HCT116 (cell line): ENCODE measurements at regions not wholly inside any gene's neighbourhood (a gene's known extent, or its start where the extent isn't known, plus 50 kb on each side); places are given as distances from the start of the nearest gene placed in this dataset.

Experiments
- CEBPB ChIP-seq: IDR thresholded peaks from 2 replicates; pipeline ENCODE4 v1.6.1; 2012; ENCODE audit warnings: low read depth
- CTCF ChIP-seq, 3 experiments: fragments of 200-600 bp in 1 of 3; sonication (generic) in 1 of 3; IDR thresholded peaks in 2 of 3; conservative IDR thresholded peaks in 1 of 3; 2 replicates each; pipeline ENCODE4 v1.5.1; 2012 to 2017; ENCODE audit warnings: low read depth in 2 of 3, low read length in 2 of 3, antibody characterized with exemption in 1 of 3, borderline replicate concordance in 1 of 3, control low read depth in 1 of 3, mild to moderate bottlenecking in 1 of 3, mixed read lengths in 1 of 3, mixed run types in 1 of 3, moderate library complexity in 1 of 3; ENCODE audit not compliant: insufficient read depth in 1 of 3
- EZH2 ChIP-seq: fragments of 200-600 bp; sonication (generic); IDR thresholded peaks from 2 replicates; pipeline ENCODE4 v1.6.1; 2017; ENCODE audit warnings: antibody characterized with exemption, mixed run types

DNA sequence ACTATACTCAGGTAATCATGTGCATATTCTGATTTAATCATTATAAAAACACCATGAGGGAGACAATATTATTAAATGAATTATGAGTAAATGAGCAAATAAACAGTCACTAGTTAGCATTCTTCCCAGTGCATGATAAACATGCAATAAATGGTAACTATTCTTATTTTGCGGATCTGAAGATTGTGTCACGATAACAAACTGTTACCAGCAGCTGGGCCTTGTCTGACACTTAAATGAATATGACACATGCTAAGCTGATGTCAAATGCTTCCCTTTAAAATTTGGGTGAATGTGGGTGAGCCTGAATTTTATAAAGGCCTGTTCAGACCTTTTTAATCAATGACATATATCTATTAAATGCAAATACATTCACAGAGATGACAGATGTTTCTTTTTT, 68.2 kb upstream of the KIT start:
- no peak for TF ChIP-seq EZH2
- TF ChIP-seq CTCF (IDR thresholded peaks at IDR 0.05 in 2 of 3, conservative IDR thresholded peaks at IDR 0.05 in 1 of 3; ENCODE audit: borderline replicate concordance in 1 of 3, insufficient read depth in 1 of 3, low read depth in 2 of 3, low read length in 2 of 3): no peak
- TF ChIP-seq CEBPB: no peak
